ENCODE measurements at regions not wholly inside any gene's neighbourhood (a gene's known extent, or its start where the extent isn't known, plus 50 kb on each side); places are given as distances from the start of the nearest gene placed in this dataset.

GRCh38 chr12:89067421-89068187 is 284.7 kb downstream of the DUSP6 start:
- Histone ChIP-seq H3K4me1 (no peaks in the 10 kb centered on the region), H3K9me3 (no peaks in the 10 kb centered on the region), H3K27ac (no peak overlapping the region), H3K27me3 (no peaks in the 10 kb centered on the region), H3K4me3 (no peak overlapping the region), H3K36me3 (no peaks in the 10 kb centered on the region)
- in situ Hi-C loops (cut with MboI; ENCODE audit: low sequenced_read_pairs in 4 of 4) (no loop called here), intact Hi-C loops (cut with DNase I; ENCODE audit: low total_unique reads) (no loop called here)
- DNase-seq (no peak), ATAC-seq (no peak)
- TF ChIP-seq POLR2A (IDR thresholded peaks at IDR 0.05) (no peak), CTCF (IDR thresholded peaks at IDR 0.05 in 4 of 5, conservative IDR thresholded peaks at IDR 0.05 in 1 of 5) (no peak)

GRCh38 chr12:89064780-89065179 is 287.5 kb downstream of the DUSP6 start:
- intact Hi-C loops (cut with DNase I; ENCODE audit: low total_unique reads) = no loop called here
- in situ Hi-C loops (cut with MboI; ENCODE audit: low sequenced_read_pairs in 4 of 4) = no loop called here
- DNase-seq = no peak
- H3K9me3 ChIP-seq = no peaks in the 10 kb centered on the region
- peaks cover 0 to 5% of the 10 kb centered on the region in 2 donors for H3K4me1 ChIP-seq
- no peaks in the 10 kb centered on the region for H3K36me3 ChIP-seq
- H3K27ac ChIP-seq = no peak overlapping the region
- no peak overlapping the region for H3K4me3 ChIP-seq
- no peak for ATAC-seq
- TF ChIP-seq POLR2A (IDR thresholded peaks at IDR 0.05) (no peak), CTCF (IDR thresholded peaks at IDR 0.05 in 4 of 5, conservative IDR thresholded peaks at IDR 0.05 in 1 of 5) (no peak)
- H3K27me3 ChIP-seq = no peaks in the 10 kb centered on the region

- H3K4me1 ChIP-seq = peaks cover 0 to 7% of the 10 kb centered on the region in 2 donors
- no peaks in the 10 kb centered on the region for H3K9me3 ChIP-seq
- H3K4me3 ChIP-seq = no peak overlapping the region
- ATAC-seq = no peak
- intact Hi-C loops (cut with DNase I; ENCODE audit: low total_unique reads) (no loop called here), in situ Hi-C loops (cut with MboI; ENCODE audit: low sequenced_read_pairs in 4 of 4) (no loop called here)
- DNase-seq = no peak
- H3K27ac ChIP-seq = no peak overlapping the region
- H3K27me3 ChIP-seq = no peaks in the 10 kb centered on the region
- no peaks in the 10 kb centered on the region for H3K36me3 ChIP-seq
- TF ChIP-seq CTCF (IDR thresholded peaks at IDR 0.05 in 4 of 5, conservative IDR thresholded peaks at IDR 0.05 in 1 of 5) (no peak), POLR2A (IDR thresholded peaks at IDR 0.05) (no peak)
These were observed 288.1 kb downstream of the DUSP6 start for GRCh38 chr12:89064151-89064550.

GRCh38 chr12:89062996-89063395 is 289.3 kb downstream of the DUSP6 start:
- TF ChIP-seq POLR2A (IDR thresholded peaks at IDR 0.05) (no peak), CTCF (IDR thresholded peaks at IDR 0.05 in 4 of 5, conservative IDR thresholded peaks at IDR 0.05 in 1 of 5) (no peak)
- ATAC-seq (no peak), DNase-seq (no peak)
- intact Hi-C loops (cut with DNase I; ENCODE audit: low total_unique reads) (no loop called here), in situ Hi-C loops (cut with MboI; ENCODE audit: low sequenced_read_pairs in 4 of 4) (no loop called here)
- H3K4me3 ChIP-seq = no peak overlapping the region
- H3K27me3 ChIP-seq = no peaks in the 10 kb centered on the region
- no peak overlapping the region for H3K27ac ChIP-seq
- H3K36me3 ChIP-seq = no peaks in the 10 kb centered on the region
- H3K4me1 ChIP-seq = peaks cover 0 to 7% of the 10 kb centered on the region in 2 donors
- H3K9me3 ChIP-seq = no peaks in the 10 kb centered on the region
